ENCODE measurements at regions not wholly inside any gene's neighbourhood (a gene's known extent, or its start where the extent isn't known, plus 50 kb on each side); places are given as distances from the start of the nearest gene placed in this dataset.

DNA sequence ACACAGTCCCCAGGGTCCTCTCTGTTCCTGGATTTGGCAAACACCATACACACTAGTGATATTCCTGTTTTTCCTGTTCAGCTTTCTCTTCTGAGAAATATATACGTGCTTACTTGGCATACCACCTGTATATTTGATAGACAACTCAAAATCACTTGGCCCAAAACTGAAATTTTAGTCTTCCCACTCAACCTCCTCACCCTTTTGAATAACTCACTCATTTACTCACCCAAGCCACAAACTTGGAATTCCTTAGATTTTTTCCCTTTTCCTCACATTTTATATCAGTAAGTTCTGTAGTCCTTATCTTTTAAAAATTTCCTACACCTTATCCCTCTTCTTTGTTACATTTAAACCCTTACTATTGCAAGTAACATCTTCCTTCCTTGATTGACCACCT, 143.4 kb downstream of the PPP1R3A start:
- Histone ChIP-seq H3K36me3 (no peaks in the 10 kb centered on the region), H3K27me3 (no peaks in the 10 kb centered on the region), H3K9me3 (no peaks in the 10 kb centered on the region), H3K4me1 (peaks cover 0 to 17% (median 9%) of the 10 kb centered on the region in 4 donors), H3K4me3 (no peak overlapping the region), H3K27ac (replicated peaks in 1 of 4) (no peak overlapping the region)
- intact Hi-C loops (cut with DNase I), result no loop called here
- TF ChIP-seq EP300 (IDR thresholded peaks at IDR 0.05) (no peak), POLR2AphosphoS5 (IDR thresholded peaks at IDR 0.05) (no peak), POLR2A (IDR thresholded peaks at IDR 0.05; ENCODE audit: low read depth) (no peak)
- TF ChIP-seq, protein P1, sequence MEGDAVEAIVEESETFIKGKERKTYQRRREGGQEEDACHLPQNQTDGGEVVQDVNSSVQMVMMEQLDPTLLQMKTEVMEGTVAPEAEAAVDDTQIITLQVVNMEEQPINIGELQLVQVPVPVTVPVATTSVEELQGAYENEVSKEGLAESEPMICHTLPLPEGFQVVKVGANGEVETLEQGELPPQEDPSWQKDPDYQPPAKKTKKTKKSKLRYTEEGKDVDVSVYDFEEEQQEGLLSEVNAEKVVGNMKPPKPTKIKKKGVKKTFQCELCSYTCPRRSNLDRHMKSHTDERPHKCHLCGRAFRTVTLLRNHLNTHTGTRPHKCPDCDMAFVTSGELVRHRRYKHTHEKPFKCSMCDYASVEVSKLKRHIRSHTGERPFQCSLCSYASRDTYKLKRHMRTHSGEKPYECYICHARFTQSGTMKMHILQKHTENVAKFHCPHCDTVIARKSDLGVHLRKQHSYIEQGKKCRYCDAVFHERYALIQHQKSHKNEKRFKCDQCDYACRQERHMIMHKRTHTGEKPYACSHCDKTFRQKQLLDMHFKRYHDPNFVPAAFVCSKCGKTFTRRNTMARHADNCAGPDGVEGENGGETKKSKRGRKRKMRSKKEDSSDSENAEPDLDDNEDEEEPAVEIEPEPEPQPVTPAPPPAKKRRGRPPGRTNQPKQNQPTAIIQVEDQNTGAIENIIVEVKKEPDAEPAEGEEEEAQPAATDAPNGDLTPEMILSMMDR (IDR thresholded peaks at IDR 0.05), result no peak
- WGBS, result 76% methylated on average over 1 of the region's 1 CpG
- no peak for DNase-seq (ENCODE audit: extremely low spot score)

DNA sequence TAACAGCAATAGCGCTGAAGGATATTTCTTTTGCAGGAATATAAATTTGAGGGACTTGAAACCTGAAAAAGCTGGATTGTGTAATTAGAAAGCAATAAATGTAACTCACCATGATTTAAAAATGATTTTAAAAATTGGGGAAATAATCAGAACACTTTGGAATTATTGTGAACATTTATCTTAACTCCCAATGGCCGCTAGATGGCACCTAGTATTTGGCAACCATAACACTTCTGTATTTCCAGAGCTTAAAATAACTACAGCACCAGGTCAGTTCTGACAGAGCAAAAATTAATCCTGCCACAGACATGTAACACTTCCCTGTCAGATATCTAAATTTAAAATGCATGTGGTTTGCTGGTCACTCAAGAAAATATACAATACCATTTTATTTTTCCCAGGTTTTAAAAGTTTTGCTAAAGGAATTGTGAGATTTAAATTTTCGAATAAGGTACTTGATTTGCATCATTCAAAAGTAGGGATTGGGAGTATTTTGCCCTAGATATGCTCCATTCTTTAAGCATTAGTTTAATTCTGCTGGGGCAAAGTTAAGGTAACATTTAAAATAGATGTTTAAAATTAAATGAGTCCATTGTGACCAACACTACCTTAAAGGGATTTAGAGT, 144.5 kb downstream of the PPP1R3A start:
- H3K9me3 ChIP-seq, result no peaks in the 10 kb centered on the region
- H3K4me3 ChIP-seq, result no peak overlapping the region
- TF ChIP-seq POLR2A (IDR thresholded peaks at IDR 0.05; ENCODE audit: low read depth), result no peak
- TF ChIP-seq, protein P1 (IDR thresholded peaks at IDR 0.05), result peak; percentile 60 to 61 (median 60)
- H3K4me1 ChIP-seq, result peaks cover 0 to 17% (median 9%) of the 10 kb centered on the region in 4 donors
- H3K27ac ChIP-seq (replicated peaks in 1 of 4), result no peak overlapping the region
- H3K36me3 ChIP-seq, result no peaks in the 10 kb centered on the region
- WGBS, result 35% methylated on average over 3 of the region's 3 CpGs
- intact Hi-C loops (cut with DNase I), result no loop called here
- no peaks in the 10 kb centered on the region for H3K27me3 ChIP-seq
- no peak for DNase-seq (ENCODE audit: extremely low spot score)

DNA sequence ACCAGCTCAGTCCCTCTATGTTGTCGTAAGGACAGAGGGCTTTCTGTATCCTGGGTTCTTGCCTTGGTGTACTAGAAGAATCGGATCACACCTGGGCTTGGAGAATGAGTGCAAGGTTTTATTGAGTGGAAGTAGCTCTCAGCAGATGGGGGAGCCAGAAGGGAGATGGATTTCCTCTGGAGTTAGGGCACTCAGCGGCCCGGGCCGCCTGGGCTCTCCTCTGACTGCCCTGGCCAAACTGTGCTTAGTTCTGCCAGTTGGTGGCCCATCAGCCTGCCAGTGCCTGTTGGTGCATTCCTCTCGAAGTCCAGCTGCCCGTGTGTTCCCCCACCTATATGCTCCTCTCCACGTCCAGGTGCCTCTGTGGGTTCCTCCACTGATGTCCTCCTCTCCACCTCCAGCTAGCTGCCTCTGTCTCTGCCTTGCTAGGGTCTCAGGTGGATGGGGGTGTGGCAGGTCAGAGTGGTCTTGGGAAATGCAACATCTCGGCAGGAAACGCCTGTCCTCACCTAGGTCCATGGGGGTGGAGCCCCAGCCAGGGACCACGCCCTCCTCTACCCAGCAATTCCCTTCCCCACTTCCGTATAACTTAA, 148.6 kb downstream of the PPP1R3A start:
- intact Hi-C loops (cut with DNase I), result no loop called here
- no peaks in the 10 kb centered on the region for H3K36me3 ChIP-seq

DNA sequence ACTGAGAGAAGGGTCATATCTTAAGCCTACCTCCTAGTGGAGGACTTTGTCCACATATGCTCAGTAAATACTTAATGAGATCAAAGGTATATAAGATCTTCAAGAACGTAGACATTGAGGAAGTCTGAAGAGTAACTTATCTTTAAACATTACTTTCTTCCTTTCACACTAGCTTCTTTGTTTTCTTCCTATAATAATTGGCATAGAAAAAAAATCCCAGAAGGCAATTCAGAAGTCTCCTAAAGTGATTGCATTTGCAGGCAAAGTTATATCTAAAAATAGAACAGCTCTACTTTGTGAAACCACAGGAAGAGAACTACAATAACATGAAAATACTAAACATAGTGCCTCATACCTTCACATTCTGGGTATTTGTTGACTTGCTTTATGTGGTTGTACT, 150.4 kb downstream of the PPP1R3A start:
- WGBS, result 48% methylated on average over 1 of the region's 1 CpG
- no peak for DNase-seq (ENCODE audit: extremely low spot score)
- intact Hi-C loops (cut with DNase I), result no loop called here
- Histone ChIP-seq H3K9me3 (no peaks in the 10 kb centered on the region), H3K4me1 (peaks cover 0 to 6% (median 1%) of the 10 kb centered on the region in 4 donors), H3K27me3 (no peaks in the 10 kb centered on the region), H3K27ac (replicated peaks in 1 of 4) (no peak overlapping the region), H3K4me3 (no peak overlapping the region), H3K36me3 (no peaks in the 10 kb centered on the region)
- TF ChIP-seq POLR2A (IDR thresholded peaks at IDR 0.05; ENCODE audit: low read depth), result no peak
- TF ChIP-seq, protein P1 (IDR thresholded peaks at IDR 0.05), result no peak
- no peak for TF ChIP-seq POLR2AphosphoS5 (IDR thresholded peaks at IDR 0.05)
- no peak for TF ChIP-seq EP300 (IDR thresholded peaks at IDR 0.05)

More for the DNA sequence above, 148.6 kb downstream of the PPP1R3A start:
- DNase-seq (ENCODE audit: extremely low spot score), result no peak
- H3K9me3 ChIP-seq, result no peaks in the 10 kb centered on the region
- no peak overlapping the region for H3K4me3 ChIP-seq
- no peak overlapping the region for H3K27ac ChIP-seq (replicated peaks in 1 of 4)
- no peaks in the 10 kb centered on the region for H3K27me3 ChIP-seq
- 85% methylated on average over 12 of the region's 12 CpGs for WGBS
- TF ChIP-seq EP300 (IDR thresholded peaks at IDR 0.05) (no peak), POLR2A (IDR thresholded peaks at IDR 0.05; ENCODE audit: low read depth) (no peak), POLR2AphosphoS5 (IDR thresholded peaks at IDR 0.05) (no peak)
- TF ChIP-seq, protein P1 (IDR thresholded peaks at IDR 0.05), result no peak
- peaks cover 0 to 17% (median 12%) of the 10 kb centered on the region in 4 donors for H3K4me1 ChIP-seq

All from esophagus muscularis mucosa (tissue), 4 donors.